Fibroblast of villous mesenchyme (primary cell): ENCODE measurements at regions not wholly inside any gene's neighbourhood (a gene's known extent, or its start where the extent isn't known, plus 50 kb on each side); places are given as distances from the start of the nearest gene placed in this dataset.

Experiments used
- DNase-seq: peaks from one replicate; pipeline ENCODE4 v3.0.0-alpha.2; 2010; ENCODE audit warnings: low read depth
- H3K4me3 ChIP-seq: 2 replicates; pipeline ENCODE4 v1.5.1; 2011; ENCODE audit warnings: low read depth, mild to moderate bottlenecking, low read length
- TF ChIP-seq, protein P1 (sequence below): IDR thresholded peaks from 2 replicates; pipeline ENCODE4 v1.5.1; 2012; ENCODE audit warnings: low read depth, mild to moderate bottlenecking, low read length; ENCODE audit not compliant: insufficient read depth

DNA sequence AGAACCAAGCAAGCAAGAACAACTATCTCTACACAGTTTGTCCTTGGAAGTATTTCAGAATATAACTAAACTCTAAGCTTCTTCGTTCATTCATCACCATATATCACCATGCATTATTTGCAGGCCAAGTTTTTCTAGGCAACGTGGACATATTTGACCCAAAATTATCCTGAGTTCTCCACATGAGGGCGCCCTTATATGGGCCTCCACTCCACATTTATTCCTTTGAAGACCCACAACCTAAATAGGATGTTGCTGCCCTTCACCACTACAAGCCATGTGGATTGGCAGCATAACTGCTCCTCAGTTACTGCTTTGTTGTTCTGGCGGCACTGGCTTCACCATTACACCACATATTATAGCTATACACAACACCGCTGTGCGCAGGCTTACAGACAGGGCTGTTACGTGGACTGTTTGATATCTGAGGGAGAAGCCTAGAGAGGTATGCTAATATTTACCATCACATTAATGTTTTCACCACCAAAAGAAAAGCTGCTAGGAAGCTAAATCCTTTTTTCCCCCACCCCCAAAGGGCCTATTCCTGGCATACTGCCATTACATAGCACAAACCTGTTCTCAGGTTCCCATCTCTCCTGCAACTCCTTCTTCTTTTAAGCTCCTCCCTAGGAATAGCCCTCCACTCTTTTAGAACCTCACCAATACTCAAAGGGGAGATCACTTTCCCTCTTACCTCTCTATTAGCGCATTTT lies 411.7 kb downstream of the C6orf118 start:
- no peak overlapping the region for H3K4me3 ChIP-seq
- DNase-seq: no peak
- TF ChIP-seq, protein P1, sequence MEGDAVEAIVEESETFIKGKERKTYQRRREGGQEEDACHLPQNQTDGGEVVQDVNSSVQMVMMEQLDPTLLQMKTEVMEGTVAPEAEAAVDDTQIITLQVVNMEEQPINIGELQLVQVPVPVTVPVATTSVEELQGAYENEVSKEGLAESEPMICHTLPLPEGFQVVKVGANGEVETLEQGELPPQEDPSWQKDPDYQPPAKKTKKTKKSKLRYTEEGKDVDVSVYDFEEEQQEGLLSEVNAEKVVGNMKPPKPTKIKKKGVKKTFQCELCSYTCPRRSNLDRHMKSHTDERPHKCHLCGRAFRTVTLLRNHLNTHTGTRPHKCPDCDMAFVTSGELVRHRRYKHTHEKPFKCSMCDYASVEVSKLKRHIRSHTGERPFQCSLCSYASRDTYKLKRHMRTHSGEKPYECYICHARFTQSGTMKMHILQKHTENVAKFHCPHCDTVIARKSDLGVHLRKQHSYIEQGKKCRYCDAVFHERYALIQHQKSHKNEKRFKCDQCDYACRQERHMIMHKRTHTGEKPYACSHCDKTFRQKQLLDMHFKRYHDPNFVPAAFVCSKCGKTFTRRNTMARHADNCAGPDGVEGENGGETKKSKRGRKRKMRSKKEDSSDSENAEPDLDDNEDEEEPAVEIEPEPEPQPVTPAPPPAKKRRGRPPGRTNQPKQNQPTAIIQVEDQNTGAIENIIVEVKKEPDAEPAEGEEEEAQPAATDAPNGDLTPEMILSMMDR: no peak

DNA sequence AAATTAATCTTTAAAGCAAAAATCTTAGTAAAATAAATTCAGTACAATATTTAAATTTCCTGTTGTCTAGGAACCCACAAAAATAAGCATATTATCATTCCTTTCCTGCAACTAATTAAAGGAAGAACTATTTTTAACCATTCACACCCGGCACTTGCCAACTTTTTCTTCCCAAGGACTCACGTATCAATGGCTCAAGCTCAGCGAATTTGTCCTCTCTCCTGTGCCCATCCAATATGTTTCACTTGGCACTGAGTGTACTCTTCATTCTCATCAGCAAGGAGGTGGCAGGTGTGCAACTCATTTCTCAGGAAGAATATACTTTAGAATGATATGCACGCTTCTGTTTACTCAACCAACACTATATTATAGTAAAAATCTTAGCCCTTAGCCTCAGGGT lies 419.4 kb downstream of the C6orf118 start:
- TF ChIP-seq, protein P1: no peak
- H3K4me3 ChIP-seq: no peak overlapping the region
- DNase-seq: no peak

DNA sequence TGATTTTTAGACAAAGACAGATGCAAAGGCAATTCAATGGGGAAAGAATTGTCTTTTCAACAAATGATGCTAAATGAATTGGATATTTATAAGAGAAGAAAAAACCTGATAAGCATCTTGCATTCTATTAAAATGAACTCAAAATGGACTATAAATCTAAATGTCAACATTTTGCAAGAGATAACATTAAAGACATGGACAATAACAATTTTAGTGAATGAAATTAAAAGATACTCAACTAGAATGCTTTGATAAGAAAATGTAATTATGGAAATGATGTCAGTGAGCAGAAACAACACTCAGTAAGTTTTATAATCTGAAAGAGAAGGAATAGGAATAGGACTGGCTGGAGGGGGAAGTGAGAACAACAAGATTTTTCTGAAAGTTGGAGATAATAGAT lies 421.7 kb downstream of the C6orf118 start:
- H3K4me3 ChIP-seq: no peak overlapping the region
- TF ChIP-seq, protein P1: no peak
- no peak for DNase-seq

DNA sequence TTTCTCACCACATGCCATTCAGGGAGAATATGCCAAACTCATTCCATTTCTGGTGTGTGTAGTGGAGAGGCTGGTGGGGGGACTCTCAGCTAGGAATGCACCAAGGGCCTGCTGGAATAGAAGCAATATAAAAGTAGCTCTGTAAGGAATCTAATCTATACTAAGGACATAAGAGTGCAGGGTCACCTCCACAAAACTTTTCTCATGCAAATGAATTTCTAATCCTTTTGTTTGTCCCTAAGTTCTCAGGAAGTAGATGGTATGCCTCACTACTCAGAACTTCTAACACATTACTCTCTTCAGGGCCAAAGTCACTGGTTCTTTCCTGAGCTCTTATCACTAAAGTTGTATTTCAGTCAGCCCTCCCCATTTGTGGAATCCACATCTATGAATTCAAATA lies 427.2 kb downstream of the C6orf118 start:
- no peak for DNase-seq
- TF ChIP-seq, protein P1: no peak
- no peak overlapping the region for H3K4me3 ChIP-seq

DNA sequence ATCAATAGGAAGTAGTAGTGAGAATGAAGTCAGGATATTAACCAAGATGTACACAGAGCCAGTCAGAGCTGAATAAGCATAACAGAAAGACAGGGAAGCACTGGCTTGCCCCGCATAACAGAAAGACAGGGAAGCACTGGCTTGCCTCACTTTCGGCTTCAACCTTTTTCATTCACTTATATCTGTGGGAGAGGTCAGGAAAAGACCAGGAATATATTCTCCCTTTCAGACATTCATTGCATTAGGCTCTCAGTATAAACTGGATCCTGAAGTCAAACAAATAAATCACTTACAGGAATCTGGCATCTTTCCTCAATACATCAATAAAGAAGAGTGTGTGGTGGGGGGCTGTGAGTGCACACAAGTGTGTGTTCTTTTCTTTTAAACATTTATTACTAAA lies 437.6 kb downstream of the C6orf118 start:
- no peak overlapping the region for H3K4me3 ChIP-seq
- TF ChIP-seq, protein P1: no peak
- DNase-seq: no peak

DNA sequence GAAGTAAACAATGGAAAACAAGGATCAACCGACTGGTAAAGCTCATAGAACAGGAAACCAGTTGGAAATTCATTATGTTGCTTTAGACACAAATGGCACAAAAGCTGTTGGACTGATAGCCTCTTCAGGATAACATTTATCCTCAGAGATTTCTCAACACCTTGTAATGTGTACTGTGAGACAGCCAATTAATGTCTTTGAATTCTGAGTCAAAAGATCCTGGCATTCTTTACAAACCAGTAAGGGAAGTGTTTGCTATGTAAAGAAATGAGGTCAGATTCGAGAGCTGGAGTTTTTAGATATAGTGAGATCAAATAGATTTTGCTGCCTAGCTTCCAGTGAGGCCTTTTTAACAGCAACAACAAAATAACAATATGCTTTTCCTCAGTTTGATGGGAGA lies 439.2 kb downstream of the C6orf118 start:
- TF ChIP-seq, protein P1: no peak
- H3K4me3 ChIP-seq: no peak overlapping the region
- DNase-seq: no peak

DNA sequence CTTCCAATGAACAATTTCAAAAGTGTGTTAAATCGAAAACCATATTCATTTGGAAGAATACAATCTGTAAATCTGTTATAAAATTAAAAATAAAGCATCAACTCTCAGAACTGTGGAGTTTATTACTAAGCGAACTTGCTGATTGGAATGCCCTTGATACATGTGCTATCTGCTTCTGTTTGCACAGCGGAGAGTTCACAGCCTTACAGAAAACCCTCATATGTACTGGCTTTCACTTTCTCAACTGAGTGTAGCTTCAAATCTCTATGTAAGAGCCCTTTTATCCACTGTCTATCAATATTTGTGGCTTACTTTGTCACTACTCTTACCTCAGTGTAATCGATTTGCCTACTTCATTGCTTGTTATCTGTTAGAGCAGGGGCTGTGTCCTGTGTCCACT lies 447.4 kb downstream of the C6orf118 start:
- no peak overlapping the region for H3K4me3 ChIP-seq
- TF ChIP-seq, protein P1: no peak
- DNase-seq: no peak
